Trophoblast cell (in vitro differentiated cells and primary cell): ENCODE measurements at regions not wholly inside any gene's neighbourhood (a gene's known extent, or its start where the extent isn't known, plus 50 kb on each side); places are given as distances from the start of the nearest gene placed in this dataset.
A peak's percentile ranks its signal among the peaks of the same experiment; 100 is the strongest.

Source experiments
- DNase-seq, 2 donors: peaks; one replicate each; pipeline ENCODE4 v3.0.0-alpha.2; 2016
- H2AFZ ChIP-seq: 2 replicates; pipeline ENCODE4 v1.6.1; 2013; ENCODE audit warnings: low read length, moderate library complexity, mild to moderate bottlenecking; ENCODE audit not compliant: insufficient read depth, poor library complexity
- H2AK5ac ChIP-seq: 2 replicates; pipeline ENCODE4 v1.6.1; 2013; ENCODE audit warnings: mild to moderate bottlenecking, low read length
- H2BK120ac ChIP-seq: 2 replicates; pipeline ENCODE4 v1.6.1; 2013; ENCODE audit warnings: low read length, mild to moderate bottlenecking, moderate library complexity; ENCODE audit not compliant: insufficient read depth, poor library complexity
- H2BK12ac ChIP-seq: 2 replicates; pipeline ENCODE4 v1.6.1; 2013; ENCODE audit warnings: mild to moderate bottlenecking, low read length, moderate library complexity
- H2BK5ac ChIP-seq: 2 replicates; pipeline ENCODE4 v1.6.1; 2013; ENCODE audit warnings: low read length, low read depth, moderate library complexity, mild to moderate bottlenecking; ENCODE audit not compliant: poor library complexity
- H3K14ac ChIP-seq: 2 replicates; pipeline ENCODE4 v1.6.1; 2013; ENCODE audit warnings: mild to moderate bottlenecking, low read length
- H3K18ac ChIP-seq: 2 replicates; pipeline ENCODE4 v1.6.1; 2013; ENCODE audit warnings: mild to moderate bottlenecking, low read length
- H3K23ac ChIP-seq: 2 replicates; pipeline ENCODE4 v1.6.1; 2013; ENCODE audit warnings: low read length
- H3K27ac ChIP-seq: 2 replicates; pipeline ENCODE4 v1.5.1; 2013; ENCODE audit warnings: low read depth, mild to moderate bottlenecking, inconsistent platforms, low read length, moderate library complexity
- H3K27me3 ChIP-seq: 2 replicates; pipeline ENCODE4 v1.6.1; 2013; ENCODE audit warnings: inconsistent platforms, mild to moderate bottlenecking, low read length, moderate library complexity; ENCODE audit not compliant: insufficient read depth
- H3K36me3 ChIP-seq, 2 experiments: 1 replicate in 1 of 2; 2 replicates in 1 of 2; pipeline ENCODE4 v1.6.1; 2013; ENCODE audit warnings: low read length in 2 of 2, mild to moderate bottlenecking in 2 of 2, moderate library complexity in 1 of 2; ENCODE audit not compliant: insufficient read depth in 2 of 2, control insufficient read depth in 1 of 2
- H3K4ac ChIP-seq: 2 replicates; pipeline ENCODE4 v1.6.1; 2013; ENCODE audit warnings: low read depth, mild to moderate bottlenecking, low read length, moderate library complexity
- H3K4me1 ChIP-seq, 2 experiments: 1 replicate in 1 of 2; 2 replicates in 1 of 2; pipeline ENCODE4 v1.6.1; 2013; ENCODE audit warnings: low read length in 2 of 2, mild to moderate bottlenecking in 2 of 2, moderate library complexity in 1 of 2; ENCODE audit not compliant: insufficient read depth in 2 of 2, control insufficient read depth in 1 of 2
- H3K4me2 ChIP-seq: 2 replicates; pipeline ENCODE4 v1.6.1; 2013; ENCODE audit warnings: inconsistent platforms, mild to moderate bottlenecking, low read length, moderate library complexity
- H3K4me3 ChIP-seq: 2 replicates; pipeline ENCODE4 v1.5.1; 2013; ENCODE audit warnings: mild to moderate bottlenecking, low read depth, low read length, inconsistent platforms
- H3K79me1 ChIP-seq: one replicate; pipeline ENCODE4 v1.6.1; 2013; ENCODE audit warnings: low read length
- H3K79me2 ChIP-seq: 2 replicates; pipeline ENCODE4 v1.6.1; 2013; ENCODE audit warnings: low read length, mild to moderate bottlenecking; ENCODE audit not compliant: control insufficient read depth, insufficient read depth, poor library complexity
- H3K9ac ChIP-seq: 2 replicates; pipeline ENCODE4 v1.6.1; 2013; ENCODE audit warnings: mild to moderate bottlenecking, low read length
- H3K9me3 ChIP-seq: 2 replicates; pipeline ENCODE4 v1.6.1; 2013; ENCODE audit warnings: low read depth, mild to moderate bottlenecking, control low read depth, inconsistent platforms, low read length; ENCODE audit not compliant: insufficient read depth
- H4K12ac ChIP-seq: 2 replicates; pipeline ENCODE4 v1.6.1; 2013; ENCODE audit warnings: low read depth, mild to moderate bottlenecking, low read length, moderate library complexity
- H4K8ac ChIP-seq: 2 replicates; pipeline ENCODE4 v1.6.1; 2013; ENCODE audit warnings: low read depth, mild to moderate bottlenecking, low read length, moderate library complexity
- H4K91ac ChIP-seq: one replicate; pipeline ENCODE4 v1.6.1; 2013; ENCODE audit warnings: low read depth, mild to moderate bottlenecking, low read length, moderate library complexity
- WGBS: extraction: QIAGEN DNeasy Blood & Tissue Kit; methylation state at CpG from one replicate; pipeline ENCODE4 v1.1.7; 2013; ENCODE audit warnings: missing lambda C conversion rate; ENCODE audit not compliant: insufficient read length, insufficient coverage; ENCODE audit errors: extremely low coverage; 5-methylcytosine and 5-hydroxymethylcytosine counted together

DNA sequence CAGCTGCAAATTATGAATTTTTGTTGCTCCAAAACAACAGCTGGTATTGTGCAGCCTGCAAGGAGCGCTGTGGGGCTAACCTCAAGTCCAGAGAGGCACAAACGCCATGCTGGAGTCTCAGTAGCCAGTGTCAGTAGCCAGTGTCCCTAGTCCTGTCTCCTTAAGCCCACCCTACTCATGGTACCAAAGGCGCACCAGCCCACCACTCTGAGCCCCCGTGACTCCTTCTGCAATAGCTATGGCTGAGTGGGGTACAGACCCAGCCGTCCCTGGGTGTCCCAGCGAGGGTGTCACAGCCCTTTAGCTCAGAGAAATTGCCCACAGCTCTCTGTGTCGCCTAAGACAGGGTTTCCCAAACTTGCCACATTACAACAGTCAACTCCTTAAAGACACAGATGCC is 65.2 kb downstream of the ARL6IP4 start:
- Histone ChIP-seq H3K4ac (no peak overlapping the region), H2AK5ac (no peak overlapping the region), H4K8ac (no peak overlapping the region), H3K79me1 (no peaks in the 10 kb centered on the region), H3K14ac (no peak overlapping the region), H3K4me3 (no peak overlapping the region), H4K91ac (no peak overlapping the region), H3K9ac (no peak overlapping the region), H3K4me1 (peaks cover 8% of the 10 kb centered on the region in 2 experiments), H3K36me3 (no peaks in the 10 kb centered on the region), H2BK120ac (no peak overlapping the region), H3K79me2 (no peaks in the 10 kb centered on the region), H3K18ac (no peak overlapping the region), H3K9me3 (no peaks in the 10 kb centered on the region), H3K27me3 (no peaks in the 10 kb centered on the region), H2BK5ac (no peak overlapping the region), H2BK12ac (no peak overlapping the region), H2AFZ (no peak overlapping the region), H3K27ac (no peak overlapping the region), H3K4me2 (no peak overlapping the region), H4K12ac (no peak overlapping the region), H3K23ac (no peak overlapping the region)
- no CpG with 5 or more reads among the region's 7 CpGs for WGBS
- no peak for DNase-seq

- Histone ChIP-seq H2BK5ac (no peak overlapping the region), H3K79me2 (no peaks in the 10 kb centered on the region), H2BK120ac (no peak overlapping the region), H3K27me3 (no peaks in the 10 kb centered on the region), H3K14ac (no peak overlapping the region), H3K79me1 (no peaks in the 10 kb centered on the region), H3K27ac (no peak overlapping the region), H3K23ac (no peak overlapping the region), H3K4ac (no peak overlapping the region), H3K4me2 (no peak overlapping the region), H3K9me3 (no peaks in the 10 kb centered on the region), H3K9ac (no peak overlapping the region), H4K12ac (no peak overlapping the region), H2AFZ (no peak overlapping the region), H3K36me3 (no peaks in the 10 kb centered on the region), H3K18ac (no peak overlapping the region), H4K8ac (no peak overlapping the region), H2BK12ac (no peak overlapping the region), H3K4me3 (no peak overlapping the region), H4K91ac (no peak overlapping the region), H3K4me1 (no peaks in the 10 kb centered on the region), H2AK5ac (no peak overlapping the region)
- DNase-seq = no peak
- WGBS = no CpG with 5 or more reads among the region's 1 CpG
Measured at GRCh38 chr12:123044351-123044750, 63.9 kb downstream of the ARL6IP4 start.

DNA sequence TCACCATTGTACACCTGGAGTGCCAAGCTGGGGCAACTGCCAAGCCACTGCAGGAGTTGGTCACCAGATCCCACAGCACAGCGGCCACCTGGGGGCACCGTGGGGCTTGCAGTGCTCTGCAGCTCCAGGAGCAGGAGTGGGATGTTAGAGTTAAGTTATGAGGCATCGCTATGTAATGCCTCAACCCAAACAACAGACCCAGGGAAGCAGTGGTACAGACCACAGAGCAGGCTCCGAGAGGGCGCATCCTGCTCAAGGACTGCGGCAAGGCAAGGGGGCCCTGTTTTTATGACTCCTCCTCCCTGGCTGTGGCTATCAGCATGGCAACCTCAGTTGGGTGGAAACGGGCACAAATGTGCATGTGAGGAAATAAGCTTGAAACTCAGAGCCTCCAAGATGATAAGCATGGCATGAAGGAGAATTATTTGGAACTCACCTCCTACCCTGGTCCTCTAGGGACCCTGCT is 63.1 kb downstream of the ARL6IP4 start:
- H2AK5ac ChIP-seq = no peak overlapping the region

GRCh38 chr12:123042833-123043232 is 62.4 kb downstream of the ARL6IP4 start:
- H3K4me2 ChIP-seq = no peak overlapping the region

More for the DNA sequence above, 63.1 kb downstream of the ARL6IP4 start:
- H3K9me3 ChIP-seq = no peaks in the 10 kb centered on the region
- H2AFZ ChIP-seq = no peak overlapping the region
- H3K4ac ChIP-seq = no peak overlapping the region
- no peak overlapping the region for H3K9ac ChIP-seq
- no peak overlapping the region for H3K18ac ChIP-seq
- no peak overlapping the region for H3K27ac ChIP-seq
- H2BK12ac ChIP-seq = no peak overlapping the region
- WGBS = no CpG with 5 or more reads among the region's 7 CpGs
- no peak overlapping the region for H3K23ac ChIP-seq
- H2BK5ac ChIP-seq = no peak overlapping the region
- H3K27me3 ChIP-seq = no peaks in the 10 kb centered on the region
- DNase-seq = peak; percentile 71 to 80
- no peak overlapping the region for H4K91ac ChIP-seq
- no peak overlapping the region for H2BK120ac ChIP-seq
- no peaks in the 10 kb centered on the region for H3K79me2 ChIP-seq
- no peak overlapping the region for H3K4me3 ChIP-seq
- no peaks in the 10 kb centered on the region for H3K4me1 ChIP-seq
- no peak overlapping the region for H4K12ac ChIP-seq
- H3K4me2 ChIP-seq = no peak overlapping the region
- H3K14ac ChIP-seq = no peak overlapping the region
- no peaks in the 10 kb centered on the region for H3K79me1 ChIP-seq
- H3K36me3 ChIP-seq = no peaks in the 10 kb centered on the region
- H4K8ac ChIP-seq = no peak overlapping the region

More at GRCh38 chr12:123042833-123043232, 62.4 kb downstream of the ARL6IP4 start:
- Histone ChIP-seq H3K4me3 (no peak overlapping the region), H3K79me2 (no peaks in the 10 kb centered on the region), H2BK120ac (no peak overlapping the region), H4K12ac (no peak overlapping the region), H4K8ac (no peak overlapping the region), H2AK5ac (no peak overlapping the region), H2BK5ac (no peak overlapping the region), H4K91ac (no peak overlapping the region), H3K4ac (no peak overlapping the region), H3K27me3 (no peaks in the 10 kb centered on the region), H3K23ac (no peak overlapping the region), H3K9ac (no peak overlapping the region), H3K36me3 (no peaks in the 10 kb centered on the region), H3K27ac (no peak overlapping the region), H3K9me3 (no peaks in the 10 kb centered on the region), H2AFZ (no peak overlapping the region), H2BK12ac (no peak overlapping the region), H3K4me1 (no peaks in the 10 kb centered on the region), H3K79me1 (no peaks in the 10 kb centered on the region), H3K18ac (peak overlapping the region; percentile 50), H3K14ac (no peak overlapping the region)
- WGBS = no CpG with 5 or more reads among the region's 2 CpGs
- DNase-seq = no peak
